HCT116 (cell line): ENCODE measurements at regions not wholly inside any gene's neighbourhood (a gene's known extent, or its start where the extent isn't known, plus 50 kb on each side); places are given as distances from the start of the nearest gene placed in this dataset.

Source experiments
- CBX3 ChIP-seq: IDR thresholded peaks from 2 replicates; pipeline ENCODE4 v1.6.1; 2012; ENCODE audit warnings: low read depth
- CTCF ChIP-seq, 3 experiments: fragments of 200-600 bp in 1 of 3; sonication (generic) in 1 of 3; IDR thresholded peaks in 2 of 3; conservative IDR thresholded peaks in 1 of 3; 2 replicates each; pipeline ENCODE4 v1.5.1; 2012 to 2017; ENCODE audit warnings: low read depth in 2 of 3, low read length in 2 of 3, antibody characterized with exemption in 1 of 3, borderline replicate concordance in 1 of 3, control low read depth in 1 of 3, mild to moderate bottlenecking in 1 of 3, mixed read lengths in 1 of 3, mixed run types in 1 of 3, moderate library complexity in 1 of 3; ENCODE audit not compliant: insufficient read depth in 1 of 3

DNA sequence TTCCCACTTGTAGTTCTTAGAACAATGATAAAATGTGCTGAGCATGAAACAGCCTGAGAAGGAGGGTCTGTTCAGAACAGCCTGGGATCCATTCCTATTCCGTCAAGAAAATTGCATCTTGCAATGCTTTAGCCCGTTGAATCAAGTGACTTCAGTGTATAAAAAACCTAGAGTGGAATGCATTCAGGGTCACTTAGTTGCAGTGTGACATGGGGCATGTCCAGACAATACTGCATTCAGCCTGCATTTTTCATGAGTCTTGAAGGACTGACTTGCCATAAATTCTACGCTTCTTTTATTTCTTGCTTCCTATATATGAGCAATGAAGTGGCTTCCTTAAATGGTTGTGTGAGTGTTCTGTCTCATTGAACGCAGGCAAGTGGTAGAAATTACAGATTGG lies 758.3 kb upstream of the COBL start:
- TF ChIP-seq CBX3 = no peak
- TF ChIP-seq CTCF (IDR thresholded peaks at IDR 0.05 in 2 of 3, conservative IDR thresholded peaks at IDR 0.05 in 1 of 3; ENCODE audit: borderline replicate concordance in 1 of 3, insufficient read depth in 1 of 3, low read depth in 2 of 3, low read length in 2 of 3) = no peak
